Glutamatergic neuron (in vitro differentiated cells): ENCODE measurements at regions not wholly inside any gene's neighbourhood (a gene's known extent, or its start where the extent isn't known, plus 50 kb on each side); places are given as distances from the start of the nearest gene placed in this dataset.

Source experiments
- DNase-seq: peaks from one replicate; pipeline ENCODE4 v3.0.0; 2022
- H3K27ac Mint-ChIP-seq: one replicate; pipeline ENCODE4 v1.8.0; 2020; ENCODE audit warnings: mild to moderate bottlenecking, mixed read lengths, inconsistent platforms; ENCODE audit not compliant: unreplicated experiment
- H3K27me3 Mint-ChIP-seq: one replicate; pipeline ENCODE4 v1.8.0; 2020; ENCODE audit warnings: mild to moderate bottlenecking, moderate library complexity, mixed read lengths, inconsistent platforms; ENCODE audit not compliant: unreplicated experiment
- H3K36me3 Mint-ChIP-seq: one replicate; pipeline ENCODE4 v1.8.0; 2020; ENCODE audit warnings: mild to moderate bottlenecking, mixed read lengths, inconsistent platforms; ENCODE audit not compliant: unreplicated experiment
- H3K4me1 Mint-ChIP-seq: one replicate; pipeline ENCODE4 v1.8.0; 2020; ENCODE audit warnings: mild to moderate bottlenecking, low read depth, mixed read lengths, inconsistent platforms; ENCODE audit not compliant: unreplicated experiment
- H3K4me3 Mint-ChIP-seq: one replicate; pipeline ENCODE4 v1.8.0; 2020; ENCODE audit warnings: mild to moderate bottlenecking, mixed read lengths, inconsistent platforms; ENCODE audit not compliant: unreplicated experiment
- H3K9me3 Mint-ChIP-seq: one replicate; pipeline ENCODE4 v1.8.0; 2020; ENCODE audit warnings: mild to moderate bottlenecking, moderate library complexity, mixed read lengths, inconsistent platforms; ENCODE audit not compliant: unreplicated experiment
- TF ChIP-seq, protein P1 (sequence below): fragments of 200-600 bp; sonication (generic); IDR thresholded peaks from one replicate; pipeline ENCODE4 v1.5.0; 2021; ENCODE audit not compliant: partially characterized antibody, unreplicated experiment

DNA sequence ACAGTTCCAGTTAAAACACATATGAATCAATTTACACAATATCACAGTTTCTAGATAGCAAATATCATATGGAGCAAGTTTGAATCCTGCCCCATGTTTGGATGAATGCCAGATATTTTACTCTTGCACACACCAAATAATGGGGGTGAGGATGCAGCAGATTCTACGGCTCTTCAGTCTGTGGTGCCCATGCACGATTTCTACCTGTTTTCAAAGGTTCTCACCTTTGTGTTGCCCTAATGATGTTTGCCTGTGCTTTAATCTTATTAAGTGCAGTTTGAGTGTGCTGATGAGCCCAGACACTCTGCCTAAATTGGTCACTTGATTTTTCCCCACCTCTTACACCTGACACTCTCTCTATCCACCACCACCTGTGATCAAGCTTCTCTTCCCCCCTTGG, 119.6 kb downstream of the NPY start:
- TF ChIP-seq, protein P1, sequence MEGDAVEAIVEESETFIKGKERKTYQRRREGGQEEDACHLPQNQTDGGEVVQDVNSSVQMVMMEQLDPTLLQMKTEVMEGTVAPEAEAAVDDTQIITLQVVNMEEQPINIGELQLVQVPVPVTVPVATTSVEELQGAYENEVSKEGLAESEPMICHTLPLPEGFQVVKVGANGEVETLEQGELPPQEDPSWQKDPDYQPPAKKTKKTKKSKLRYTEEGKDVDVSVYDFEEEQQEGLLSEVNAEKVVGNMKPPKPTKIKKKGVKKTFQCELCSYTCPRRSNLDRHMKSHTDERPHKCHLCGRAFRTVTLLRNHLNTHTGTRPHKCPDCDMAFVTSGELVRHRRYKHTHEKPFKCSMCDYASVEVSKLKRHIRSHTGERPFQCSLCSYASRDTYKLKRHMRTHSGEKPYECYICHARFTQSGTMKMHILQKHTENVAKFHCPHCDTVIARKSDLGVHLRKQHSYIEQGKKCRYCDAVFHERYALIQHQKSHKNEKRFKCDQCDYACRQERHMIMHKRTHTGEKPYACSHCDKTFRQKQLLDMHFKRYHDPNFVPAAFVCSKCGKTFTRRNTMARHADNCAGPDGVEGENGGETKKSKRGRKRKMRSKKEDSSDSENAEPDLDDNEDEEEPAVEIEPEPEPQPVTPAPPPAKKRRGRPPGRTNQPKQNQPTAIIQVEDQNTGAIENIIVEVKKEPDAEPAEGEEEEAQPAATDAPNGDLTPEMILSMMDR = no peak
- peaks cover 1% of the 10 kb centered on the region for H3K9me3 Mint-ChIP-seq
- H3K4me3 Mint-ChIP-seq = no peak overlapping the region
- no peak for DNase-seq
- peaks cover 14% of the 10 kb centered on the region for H3K4me1 Mint-ChIP-seq
- H3K27me3 Mint-ChIP-seq = peaks cover 2% of the 10 kb centered on the region
- no peaks in the 10 kb centered on the region for H3K36me3 Mint-ChIP-seq
- no peak overlapping the region for H3K27ac Mint-ChIP-seq

DNA sequence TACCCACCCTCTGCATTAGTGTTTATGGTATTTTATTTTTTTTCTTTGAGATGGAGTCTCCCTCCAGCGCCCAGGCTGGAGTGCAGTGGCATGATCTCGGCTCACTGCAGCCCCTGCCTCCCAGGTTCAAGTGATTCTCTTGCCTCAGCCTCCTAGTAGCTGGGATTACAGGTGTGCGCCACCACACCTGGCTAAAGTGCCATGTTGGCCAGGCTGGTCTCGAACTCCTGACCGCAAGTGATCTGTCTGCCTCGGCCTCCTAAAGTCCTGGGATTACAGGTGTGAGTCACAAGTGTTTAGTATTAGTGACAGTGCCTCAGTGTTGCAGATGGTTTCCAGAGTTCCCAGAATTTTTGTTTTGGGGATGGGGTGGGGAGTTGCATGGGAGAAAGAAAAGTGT, 120.3 kb downstream of the NPY start:
- H3K4me1 Mint-ChIP-seq = peaks cover 14% of the 10 kb centered on the region
- TF ChIP-seq, protein P1 = no peak
- no peak overlapping the region for H3K27ac Mint-ChIP-seq
- peaks cover 1% of the 10 kb centered on the region for H3K9me3 Mint-ChIP-seq
- no peak for DNase-seq
- peaks cover 2% of the 10 kb centered on the region for H3K27me3 Mint-ChIP-seq
- H3K36me3 Mint-ChIP-seq = no peaks in the 10 kb centered on the region
- H3K4me3 Mint-ChIP-seq = no peak overlapping the region

DNA sequence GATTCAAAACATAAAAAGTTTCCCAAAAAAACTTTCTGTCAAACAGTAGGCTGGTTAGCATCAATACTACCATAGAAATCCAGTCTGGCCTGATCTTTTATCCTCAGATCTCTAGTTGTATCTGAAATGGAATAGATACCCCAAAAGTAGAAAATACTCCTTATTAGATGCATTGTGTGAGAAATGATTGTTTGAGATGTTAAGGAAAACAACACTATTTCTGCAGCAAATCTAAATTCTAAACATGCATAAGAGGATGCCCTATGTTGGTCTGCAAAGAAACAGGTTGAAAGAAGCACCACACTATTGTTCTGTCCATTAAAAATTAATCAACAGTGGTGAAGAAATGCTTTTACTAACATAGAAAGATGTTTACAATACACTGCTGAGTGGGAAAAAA, 121.0 kb downstream of the NPY start:
- no peak overlapping the region for H3K27ac Mint-ChIP-seq
- H3K9me3 Mint-ChIP-seq = peaks cover 1% of the 10 kb centered on the region
- H3K4me3 Mint-ChIP-seq = no peak overlapping the region
- peaks cover 13% of the 10 kb centered on the region for H3K4me1 Mint-ChIP-seq
- no peaks in the 10 kb centered on the region for H3K36me3 Mint-ChIP-seq
- TF ChIP-seq, protein P1 = no peak
- no peak for DNase-seq
- peaks cover 2% of the 10 kb centered on the region for H3K27me3 Mint-ChIP-seq

DNA sequence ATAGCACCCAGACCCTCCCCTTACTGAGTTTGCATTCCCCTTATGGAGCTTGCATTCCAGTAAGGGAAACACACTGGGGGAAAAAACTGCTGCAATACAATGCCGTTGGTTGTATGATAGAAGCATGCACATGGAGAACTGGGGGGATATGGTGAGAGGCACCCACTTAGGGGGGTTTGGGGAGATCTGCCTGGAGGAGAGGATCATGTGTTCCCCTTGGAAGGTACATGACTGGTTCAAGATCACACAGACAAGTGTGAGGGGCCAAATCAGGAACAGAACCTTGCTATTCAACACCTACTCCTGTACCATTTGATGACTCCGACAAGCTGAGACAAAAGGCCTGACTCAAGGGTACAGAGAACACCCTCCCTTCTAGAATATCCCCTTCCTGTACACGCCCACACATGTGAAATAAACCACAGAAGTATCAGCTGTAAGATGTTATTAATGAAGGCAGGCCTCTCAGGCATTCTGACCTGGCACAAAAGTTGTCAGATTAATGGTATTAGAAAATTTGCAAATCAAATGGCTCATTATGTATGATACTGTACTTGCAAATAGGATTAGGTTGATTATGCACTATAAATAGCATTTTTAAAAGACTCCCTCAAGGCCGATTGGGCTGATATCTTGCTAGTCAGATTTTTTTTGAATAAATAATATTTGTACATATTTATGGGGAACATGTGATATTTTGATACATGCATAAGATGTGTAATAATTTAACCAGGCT, 122.2 kb downstream of the NPY start:
- H3K27me3 Mint-ChIP-seq = peaks cover 2% of the 10 kb centered on the region
- peaks cover 8% of the 10 kb centered on the region for H3K4me1 Mint-ChIP-seq
- H3K9me3 Mint-ChIP-seq = no peaks in the 10 kb centered on the region
- TF ChIP-seq, protein P1 = no peak
- DNase-seq = no peak
- no peak overlapping the region for H3K4me3 Mint-ChIP-seq
- H3K27ac Mint-ChIP-seq = no peak overlapping the region
- no peaks in the 10 kb centered on the region for H3K36me3 Mint-ChIP-seq

DNA sequence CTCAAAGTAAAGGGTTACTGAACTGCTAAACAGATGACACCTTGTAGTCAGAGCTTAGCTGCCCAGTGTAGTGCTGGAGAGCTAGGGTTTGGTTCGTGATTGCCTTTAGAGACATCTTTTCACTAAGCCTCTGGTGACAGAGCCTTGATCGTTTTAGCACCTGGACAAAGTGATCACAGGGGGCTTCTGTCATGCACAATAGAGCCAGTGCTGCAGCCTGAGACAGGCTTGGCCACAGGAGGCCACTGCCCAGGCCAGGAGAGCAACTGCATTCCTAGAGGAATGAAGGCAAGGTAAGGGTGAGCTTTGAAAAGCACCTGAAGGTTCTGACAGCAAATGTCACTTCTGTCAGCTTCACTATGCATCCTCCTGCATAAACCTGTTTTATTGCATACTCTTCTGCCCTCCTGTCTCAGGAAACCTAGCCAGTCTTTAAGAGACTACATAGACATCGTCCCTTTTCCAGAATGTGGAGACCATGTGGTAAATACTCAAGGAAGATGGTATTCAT, 122.9 kb downstream of the NPY start:
- TF ChIP-seq, protein P1 = no peak
- Mint-ChIP-seq H3K27me3 (peaks cover 2% of the 10 kb centered on the region), H3K9me3 (no peaks in the 10 kb centered on the region), H3K4me3 (no peak overlapping the region), H3K27ac (no peak overlapping the region), H3K36me3 (no peaks in the 10 kb centered on the region), H3K4me1 (peaks cover 3% of the 10 kb centered on the region)
- no peak for DNase-seq
